ENCODE measurements at regions not wholly inside any gene's neighbourhood (a gene's known extent, or its start where the extent isn't known, plus 50 kb on each side); places are given as distances from the start of the nearest gene placed in this dataset.

- Mint-ChIP-seq H3K4me1 (ENCODE audit: insufficient read depth, unreplicated experiment) (no peaks in the 10 kb centered on the region), H3K9me3 (ENCODE audit: unreplicated experiment) (no peaks in the 10 kb centered on the region), H3K27ac (ENCODE audit: low read depth, unreplicated experiment) (no peak overlapping the region), H3K4me3 (ENCODE audit: unreplicated experiment) (no peak overlapping the region), H3K36me3 (ENCODE audit: insufficient read depth, unreplicated experiment) (no peaks in the 10 kb centered on the region), H3K27me3 (ENCODE audit: insufficient read depth, unreplicated experiment) (peaks cover 9% of the 10 kb centered on the region)
- TF ChIP-seq CTCF (IDR thresholded peaks at IDR 0.05; ENCODE audit: unreplicated experiment), result no peak
- intact Hi-C loops (cut with micrococcal nuclease), result no loop called here
- ChIA-PET CTCF (no interaction called here), POLR2A (no interaction called here)
- no TSS peak for BruUV-seq (replicated peaks)
- no peak for DNase-seq (ENCODE audit: unreplicated experiment)
Observed at GRCh38 chr1:38644092-38644491, 215.5 kb downstream of the RRAGC start.

DNA sequence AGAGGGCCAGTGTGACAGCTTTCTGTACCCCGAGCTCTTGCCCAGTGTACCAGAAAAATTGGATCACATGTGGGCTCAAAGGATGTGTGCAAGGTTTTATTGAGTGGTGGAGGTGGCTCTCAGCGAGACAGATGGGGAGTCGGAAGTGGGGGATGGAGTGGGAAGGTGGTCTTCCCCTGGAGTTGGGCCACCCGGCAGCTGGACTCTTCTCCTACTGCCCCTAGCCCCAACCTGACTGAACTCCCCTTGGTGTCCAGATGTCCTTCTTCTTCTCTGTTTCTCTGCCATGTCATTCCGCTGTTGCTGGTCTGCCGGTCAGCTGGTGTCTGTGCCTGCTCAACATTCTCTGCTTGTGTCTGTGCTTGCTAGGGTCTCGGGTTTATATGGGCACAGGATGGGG is 217.9 kb downstream of the RRAGC start:
- no TSS peak for BruUV-seq (replicated peaks)
- no peak for TF ChIP-seq CTCF (IDR thresholded peaks at IDR 0.05; ENCODE audit: unreplicated experiment)
- Mint-ChIP-seq H3K27me3 (ENCODE audit: insufficient read depth, unreplicated experiment) (peaks cover 32% of the 10 kb centered on the region), H3K4me1 (ENCODE audit: insufficient read depth, unreplicated experiment) (no peaks in the 10 kb centered on the region), H3K36me3 (ENCODE audit: insufficient read depth, unreplicated experiment) (no peaks in the 10 kb centered on the region), H3K27ac (ENCODE audit: low read depth, unreplicated experiment) (no peak overlapping the region), H3K9me3 (ENCODE audit: unreplicated experiment) (no peaks in the 10 kb centered on the region), H3K4me3 (ENCODE audit: unreplicated experiment) (no peak overlapping the region)
- DNase-seq (ENCODE audit: unreplicated experiment), result no peak
- ChIA-PET CTCF (no interaction called here), POLR2A (no interaction called here)
- intact Hi-C loops (cut with micrococcal nuclease), result no loop called here

GRCh38 chr1:38640371-38640770 is 219.2 kb downstream of the RRAGC start:
- H3K27ac Mint-ChIP-seq (ENCODE audit: low read depth, unreplicated experiment), result no peak overlapping the region
- BruUV-seq (replicated peaks), result no TSS peak
- POLR2A ChIA-PET, result interaction anchor here (0.9 kb wide), 1 partner anchor 17 kb away, joined by 3 read pairs; no protein-coding TSS in a partner anchor
- H3K9me3 Mint-ChIP-seq (ENCODE audit: unreplicated experiment), result no peaks in the 10 kb centered on the region
- no peak for DNase-seq (ENCODE audit: unreplicated experiment)
- no peaks in the 10 kb centered on the region for H3K4me1 Mint-ChIP-seq (ENCODE audit: insufficient read depth, unreplicated experiment)
- H3K36me3 Mint-ChIP-seq (ENCODE audit: insufficient read depth, unreplicated experiment), result no peaks in the 10 kb centered on the region
- peaks cover 45% of the 10 kb centered on the region for H3K27me3 Mint-ChIP-seq (ENCODE audit: insufficient read depth, unreplicated experiment)
- H3K4me3 Mint-ChIP-seq (ENCODE audit: unreplicated experiment), result no peak overlapping the region
- CTCF ChIA-PET, result no interaction called here
- TF ChIP-seq CTCF (IDR thresholded peaks at IDR 0.05; ENCODE audit: unreplicated experiment), result no peak
- intact Hi-C loops (cut with micrococcal nuclease), result no loop called here

- intact Hi-C loops (cut with micrococcal nuclease), result no loop called here
- Mint-ChIP-seq H3K27ac (ENCODE audit: low read depth, unreplicated experiment) (no peak overlapping the region), H3K4me1 (ENCODE audit: insufficient read depth, unreplicated experiment) (no peaks in the 10 kb centered on the region), H3K27me3 (ENCODE audit: insufficient read depth, unreplicated experiment) (peaks cover 46% of the 10 kb centered on the region), H3K9me3 (ENCODE audit: unreplicated experiment) (no peaks in the 10 kb centered on the region), H3K36me3 (ENCODE audit: insufficient read depth, unreplicated experiment) (no peaks in the 10 kb centered on the region), H3K4me3 (ENCODE audit: unreplicated experiment) (no peak overlapping the region)
- POLR2A ChIA-PET, result no interaction called here
- DNase-seq (ENCODE audit: unreplicated experiment), result no peak
- CTCF ChIA-PET, result no interaction called here
- BruUV-seq (replicated peaks), result no TSS peak
- no peak for TF ChIP-seq CTCF (IDR thresholded peaks at IDR 0.05; ENCODE audit: unreplicated experiment)
Observed at GRCh38 chr1:38628241-38628640, 231.3 kb downstream of the RRAGC start.
